Osteoblast (primary cell): ENCODE measurements at regions not wholly inside any gene's neighbourhood (a gene's known extent, or its start where the extent isn't known, plus 50 kb on each side); places are given as distances from the start of the nearest gene placed in this dataset. TPM values are rescaled to one million over a fixed set of nuclear protein-coding genes. Genes with fewer than 3 reads are reported as not detected.

Experiments
- DNase-seq: peaks from one replicate; pipeline ENCODE4 v3.0.0; 2011; ENCODE audit warnings: low spot score, mixed read lengths; ENCODE audit not compliant: insufficient read length; ENCODE audit errors: missing footprints
- H2AFZ ChIP-seq: 2 replicates; pipeline ENCODE4 v1.6.0; 2011; ENCODE audit warnings: mild to moderate bottlenecking, low read length
- H3K27ac ChIP-seq: 2 replicates; pipeline ENCODE4 v1.5.1; 2011; ENCODE audit warnings: mild to moderate bottlenecking, low read depth, low read length, moderate library complexity
- H3K27me3 ChIP-seq: 2 replicates; pipeline ENCODE4 v1.6.0; 2012; ENCODE audit warnings: mild to moderate bottlenecking, control low read depth, inconsistent platforms, low read length, moderate library complexity; ENCODE audit not compliant: insufficient read depth
- H3K36me3 ChIP-seq: 2 replicates; pipeline ENCODE4 v1.5.1; 2011; ENCODE audit warnings: mild to moderate bottlenecking, low read length, control low read depth, moderate library complexity; ENCODE audit not compliant: insufficient read depth
- H3K4me1 ChIP-seq: 2 replicates; pipeline ENCODE4 v1.5.1; 2011; ENCODE audit warnings: mild to moderate bottlenecking, low read length, control low read depth, moderate library complexity; ENCODE audit not compliant: insufficient read depth
- H3K4me2 ChIP-seq: 2 replicates; pipeline ENCODE4 v1.6.0; 2011; ENCODE audit warnings: mild to moderate bottlenecking, low read length; ENCODE audit not compliant: insufficient read depth
- H3K4me3 ChIP-seq: fragments of 200-600 bp; sonication (generic); 3 replicates; pipeline ENCODE4 v1.5.1; 2012; ENCODE audit warnings: mild to moderate bottlenecking, low read length, inconsistent platforms; ENCODE audit not compliant: insufficient read depth
- H3K79me2 ChIP-seq: 2 replicates; pipeline ENCODE4 v1.6.0; 2012; ENCODE audit warnings: mild to moderate bottlenecking, low read length, control low read depth, inconsistent platforms; ENCODE audit not compliant: insufficient read depth
- H3K9me3 ChIP-seq: 2 replicates; pipeline ENCODE4 v1.5.1; 2011; ENCODE audit warnings: low read depth, low read length, control low read depth
- H4K20me1 ChIP-seq: 2 replicates; pipeline ENCODE4 v1.6.0; 2012; ENCODE audit warnings: mild to moderate bottlenecking, low read length, control low read depth; ENCODE audit not compliant: insufficient read depth
- small RNA-seq: library from RNA; depleted of rRNA; stranded (forward); fragments of <200 nt; gene quantifications from one replicate; pipeline ENCODE3, GENCODE V24; 2012
- TF ChIP-seq, protein P1 (sequence below): IDR thresholded peaks from 2 replicates; pipeline ENCODE4 v1.5.1; 2011; ENCODE audit warnings: mild to moderate bottlenecking, low read depth, low read length, moderate library complexity; ENCODE audit errors: extremely low read depth

DNA sequence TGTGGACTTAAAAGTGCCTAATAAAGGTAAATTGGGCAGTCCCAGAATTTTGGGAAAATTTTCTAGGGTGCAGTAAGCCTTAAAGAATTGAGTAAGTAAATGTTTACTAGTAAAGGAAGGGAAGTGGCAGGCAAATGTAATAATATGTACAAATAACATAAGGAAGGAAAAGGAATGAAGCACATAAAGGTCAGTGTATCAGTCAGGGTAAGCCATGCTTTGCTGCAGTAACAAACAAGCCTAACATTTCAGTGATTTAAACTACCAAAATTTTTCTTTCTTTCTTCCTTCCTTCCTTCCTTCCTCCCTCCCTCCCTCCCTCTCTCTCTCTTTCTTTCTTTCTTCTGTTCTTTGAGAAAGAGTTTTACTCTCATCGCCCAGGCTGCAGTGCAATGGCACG lies 117.5 kb downstream of the HAO1 start:
- no peak overlapping the region for H3K4me3 ChIP-seq
- TF ChIP-seq, protein P1, sequence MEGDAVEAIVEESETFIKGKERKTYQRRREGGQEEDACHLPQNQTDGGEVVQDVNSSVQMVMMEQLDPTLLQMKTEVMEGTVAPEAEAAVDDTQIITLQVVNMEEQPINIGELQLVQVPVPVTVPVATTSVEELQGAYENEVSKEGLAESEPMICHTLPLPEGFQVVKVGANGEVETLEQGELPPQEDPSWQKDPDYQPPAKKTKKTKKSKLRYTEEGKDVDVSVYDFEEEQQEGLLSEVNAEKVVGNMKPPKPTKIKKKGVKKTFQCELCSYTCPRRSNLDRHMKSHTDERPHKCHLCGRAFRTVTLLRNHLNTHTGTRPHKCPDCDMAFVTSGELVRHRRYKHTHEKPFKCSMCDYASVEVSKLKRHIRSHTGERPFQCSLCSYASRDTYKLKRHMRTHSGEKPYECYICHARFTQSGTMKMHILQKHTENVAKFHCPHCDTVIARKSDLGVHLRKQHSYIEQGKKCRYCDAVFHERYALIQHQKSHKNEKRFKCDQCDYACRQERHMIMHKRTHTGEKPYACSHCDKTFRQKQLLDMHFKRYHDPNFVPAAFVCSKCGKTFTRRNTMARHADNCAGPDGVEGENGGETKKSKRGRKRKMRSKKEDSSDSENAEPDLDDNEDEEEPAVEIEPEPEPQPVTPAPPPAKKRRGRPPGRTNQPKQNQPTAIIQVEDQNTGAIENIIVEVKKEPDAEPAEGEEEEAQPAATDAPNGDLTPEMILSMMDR, result no peak
- H2AFZ ChIP-seq, result no peak overlapping the region
- no peak overlapping the region for H3K27ac ChIP-seq
- H3K4me1 ChIP-seq, result no peaks in the 10 kb centered on the region
- no peaks in the 10 kb centered on the region for H3K79me2 ChIP-seq
- no peak overlapping the region for H3K4me2 ChIP-seq
- H4K20me1 ChIP-seq, result no peaks in the 10 kb centered on the region
- no peaks in the 10 kb centered on the region for H3K9me3 ChIP-seq
- H3K27me3 ChIP-seq, result no peaks in the 10 kb centered on the region
- no peaks in the 10 kb centered on the region for H3K36me3 ChIP-seq
- no peak for DNase-seq

DNA sequence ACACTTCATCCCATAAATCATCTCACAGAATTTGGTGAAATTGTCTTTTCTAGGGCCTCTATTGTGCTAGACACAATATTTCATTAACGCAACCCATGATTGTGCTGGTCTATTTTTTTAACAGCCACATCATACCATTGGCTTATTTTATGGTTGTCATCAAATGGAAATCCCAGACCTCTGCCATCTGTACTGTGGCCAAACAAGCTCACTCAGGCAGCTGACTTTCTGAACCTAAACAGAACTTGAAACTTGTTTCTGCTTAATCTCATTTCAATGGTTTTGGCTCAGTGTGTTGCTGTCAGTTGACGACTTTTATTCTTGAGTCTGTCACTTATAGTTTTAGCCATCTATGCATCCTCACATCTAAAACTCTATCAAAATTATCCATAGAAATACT lies 111.8 kb downstream of the HAO1 start:
- no peak overlapping the region for H3K4me2 ChIP-seq
- no peaks in the 10 kb centered on the region for H4K20me1 ChIP-seq
- H3K9me3 ChIP-seq, result no peaks in the 10 kb centered on the region
- no peaks in the 10 kb centered on the region for H3K36me3 ChIP-seq
- no peak for DNase-seq
- H3K27ac ChIP-seq, result no peak overlapping the region
- H2AFZ ChIP-seq, result peak overlapping the region; percentile 60
- no peaks in the 10 kb centered on the region for H3K79me2 ChIP-seq
- H3K27me3 ChIP-seq, result no peaks in the 10 kb centered on the region
- peaks cover 6% of the 10 kb centered on the region for H3K4me1 ChIP-seq
- TF ChIP-seq, protein P1, result no peak
- H3K4me3 ChIP-seq, result no peak overlapping the region

DNA sequence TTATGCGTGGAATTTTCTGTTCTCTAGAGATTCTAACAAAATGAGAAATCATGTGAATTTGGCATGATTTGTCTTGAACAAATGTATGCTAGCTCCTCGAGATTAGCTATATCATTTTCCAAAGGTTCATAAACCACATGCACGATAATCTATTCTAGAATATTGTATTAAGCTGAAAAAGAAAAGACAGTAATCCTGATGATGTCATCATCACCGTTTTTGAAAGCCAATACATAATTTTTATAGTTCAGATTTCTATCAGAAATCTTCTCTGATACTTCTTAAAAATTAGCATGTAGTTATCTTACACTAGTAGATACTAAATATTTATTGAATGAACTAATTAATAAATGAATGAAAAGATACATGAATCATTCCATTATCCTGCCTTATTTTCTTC lies 111.2 kb downstream of the HAO1 start:
- H3K4me1 ChIP-seq, result peaks cover 6% of the 10 kb centered on the region
- no peak for DNase-seq

DNA sequence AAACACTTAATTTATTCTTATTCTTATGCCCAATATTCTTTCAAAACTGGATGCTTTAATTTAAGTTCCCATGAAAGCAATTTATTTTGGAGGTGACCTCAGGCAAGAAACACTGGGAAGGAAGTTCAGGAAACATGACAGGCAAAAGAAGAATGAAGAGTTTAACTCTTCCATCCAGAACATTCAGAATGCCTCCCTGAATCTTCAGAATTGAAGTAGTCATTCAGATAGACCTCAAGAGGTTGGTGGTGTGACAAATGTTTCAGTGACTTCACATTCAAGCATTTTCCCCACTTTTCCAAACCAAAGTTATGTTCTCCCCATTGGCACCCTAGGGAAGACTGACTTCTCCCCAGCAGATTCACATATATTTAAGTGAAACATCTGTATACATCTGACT lies 110.5 kb downstream of the HAO1 start:
- H3K27me3 ChIP-seq, result no peaks in the 10 kb centered on the region
- peaks cover 6% of the 10 kb centered on the region for H3K4me1 ChIP-seq
- H3K4me2 ChIP-seq, result no peak overlapping the region
- H3K9me3 ChIP-seq, result no peaks in the 10 kb centered on the region
- H3K36me3 ChIP-seq, result no peaks in the 10 kb centered on the region
- H2AFZ ChIP-seq, result peak overlapping the region; percentile 19
- H3K4me3 ChIP-seq, result no peak overlapping the region
- no peak for DNase-seq
- no peaks in the 10 kb centered on the region for H3K79me2 ChIP-seq
- H3K27ac ChIP-seq, result no peak overlapping the region
- TF ChIP-seq, protein P1, result no peak
- H4K20me1 ChIP-seq, result no peaks in the 10 kb centered on the region

More for the DNA sequence above, 111.2 kb downstream of the HAO1 start:
- H3K9me3 ChIP-seq, result no peaks in the 10 kb centered on the region
- TF ChIP-seq, protein P1, result no peak
- no peaks in the 10 kb centered on the region for H4K20me1 ChIP-seq
- H3K4me2 ChIP-seq, result no peak overlapping the region
- H3K4me3 ChIP-seq, result no peak overlapping the region
- H3K27me3 ChIP-seq, result no peaks in the 10 kb centered on the region
- H3K79me2 ChIP-seq, result no peaks in the 10 kb centered on the region
- no peaks in the 10 kb centered on the region for H3K36me3 ChIP-seq
- no peak overlapping the region for H2AFZ ChIP-seq
- H3K27ac ChIP-seq, result no peak overlapping the region

Small RNA genes in the stretch of these regions (small RNA-seq; reads per million reads assigned to genes)
- gene MIR8062 (not detected), gene RN7SL547P (not detected)
